K562 (cell line): ENCODE measurements at regions not wholly inside any gene's neighbourhood (a gene's known extent, or its start where the extent isn't known, plus 50 kb on each side); places are given as distances from the start of the nearest gene placed in this dataset.

Source experiments
- ARID3B ChIP-seq: fragments of 250-450 bp; sonication (Bioruptor Pico); IDR thresholded peaks from 2 replicates; pipeline ENCODE4 v1.4.0; 2020; ENCODE audit warnings: borderline replicate concordance
- CBFA2T3 ChIP-seq: fragments of 450-650 bp; IDR thresholded peaks from 2 replicates; pipeline ENCODE4 v1.6.1; 2017
- CREBBP ChIP-seq: IDR thresholded peaks from one replicate; pipeline ENCODE4 v1.6.1; 2012; ENCODE audit warnings: low read depth, mild to moderate bottlenecking, control low read depth, inconsistent platforms, low read length
- DPF2 ChIP-seq: fragments of 450-650 bp; IDR thresholded peaks from 2 replicates; pipeline ENCODE4 v1.6.1; 2016
- EP300 ChIP-seq: IDR thresholded peaks from 2 replicates; pipeline ENCODE4 v1.6.1; 2012; ENCODE audit warnings: low read length, improper control_type of control experiment
- ERF ChIP-seq: fragments of 450-650 bp; formaldehyde crosslinking; IDR thresholded peaks from 2 replicates; pipeline ENCODE4 v1.4.0; 2020; ENCODE audit warnings: mild to moderate bottlenecking, mixed read lengths
- PCBP2 ChIP-seq: fragments of 200-400 bp; formaldehyde crosslinking; IDR thresholded peaks from 2 replicates; pipeline ENCODE4 v1.6.1; 2018; ENCODE audit warnings: low read length, low read depth, mild to moderate bottlenecking, moderate library complexity; ENCODE audit not compliant: poor library complexity, severe bottlenecking
- POLR3G ChIP-seq: IDR thresholded peaks from 2 replicates; pipeline ENCODE4 v1.6.1; 2011; ENCODE audit not compliant: insufficient read length, insufficient replicate concordance; ENCODE audit errors: extremely low read depth
- SOX6 ChIP-seq: fragments of 450-650 bp; IDR thresholded peaks from 2 replicates; pipeline ENCODE4 v1.6.1; 2014; ENCODE audit warnings: mild to moderate bottlenecking
- SREBF1 ChIP-seq: fragments of 150-350 bp; IDR thresholded peaks from 2 replicates; pipeline ENCODE4 v1.6.1; 2014; ENCODE audit warnings: antibody characterized with exemption, low read depth, low read length, borderline replicate concordance
- YBX1 ChIP-seq: fragments of 450-650 bp; IDR thresholded peaks from 2 replicates; pipeline ENCODE4 v1.7.1; 2016; ENCODE audit warnings: mild to moderate bottlenecking
- TF ChIP-seq, protein P1 (sequence below): fragments of 200-800 bp; sonication (Bioruptor generic); IDR thresholded peaks from 2 replicates; pipeline ENCODE4 v1.6.1; 2017; ENCODE audit warnings: missing genetic modification characterization, missing compliant biosample characterization
- TF ChIP-seq, protein P2 (sequence below): fragments of 250-450 bp; sonication (Bioruptor Pico); IDR thresholded peaks from 2 replicates; pipeline ENCODE4 v1.8.0; 2021; ENCODE audit warnings: mild to moderate bottlenecking, moderate library complexity
- TF ChIP-seq, protein P3 (sequence below): fragments of 450-650 bp; IDR thresholded peaks from 2 replicates; pipeline ENCODE4 v1.6.1; 2016; ENCODE audit warnings: low read depth
- TF ChIP-seq, protein P4 (sequence below): fragments of 450-650 bp; IDR thresholded peaks from 2 replicates; pipeline ENCODE4 v1.6.1; 2017; ENCODE audit warnings: mild to moderate bottlenecking, moderate library complexity

- TF ChIP-seq, protein P1, sequence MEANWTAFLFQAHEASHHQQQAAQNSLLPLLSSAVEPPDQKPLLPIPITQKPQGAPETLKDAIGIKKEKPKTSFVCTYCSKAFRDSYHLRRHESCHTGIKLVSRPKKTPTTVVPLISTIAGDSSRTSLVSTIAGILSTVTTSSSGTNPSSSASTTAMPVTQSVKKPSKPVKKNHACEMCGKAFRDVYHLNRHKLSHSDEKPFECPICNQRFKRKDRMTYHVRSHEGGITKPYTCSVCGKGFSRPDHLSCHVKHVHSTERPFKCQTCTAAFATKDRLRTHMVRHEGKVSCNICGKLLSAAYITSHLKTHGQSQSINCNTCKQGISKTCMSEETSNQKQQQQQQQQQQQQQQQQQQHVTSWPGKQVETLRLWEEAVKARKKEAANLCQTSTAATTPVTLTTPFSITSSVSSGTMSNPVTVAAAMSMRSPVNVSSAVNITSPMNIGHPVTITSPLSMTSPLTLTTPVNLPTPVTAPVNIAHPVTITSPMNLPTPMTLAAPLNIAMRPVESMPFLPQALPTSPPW (CRISPR knock-in tag): peak; percentile 83
- TF ChIP-seq SOX6 (peak; percentile 67), EP300 (peak; percentile 74), CBFA2T3 (peak; percentile 85), YBX1 (no peak), ARID3B (CRISPR knock-in tag) (no peak), CREBBP (no peak), ERF (CRISPR knock-in tag) (no peak), SREBF1 (no peak), DPF2 (peak; percentile 35; the same call in 1 of the 2 replicates), POLR3G (no peak), PCBP2 (no peak)
- TF ChIP-seq, protein P2, sequence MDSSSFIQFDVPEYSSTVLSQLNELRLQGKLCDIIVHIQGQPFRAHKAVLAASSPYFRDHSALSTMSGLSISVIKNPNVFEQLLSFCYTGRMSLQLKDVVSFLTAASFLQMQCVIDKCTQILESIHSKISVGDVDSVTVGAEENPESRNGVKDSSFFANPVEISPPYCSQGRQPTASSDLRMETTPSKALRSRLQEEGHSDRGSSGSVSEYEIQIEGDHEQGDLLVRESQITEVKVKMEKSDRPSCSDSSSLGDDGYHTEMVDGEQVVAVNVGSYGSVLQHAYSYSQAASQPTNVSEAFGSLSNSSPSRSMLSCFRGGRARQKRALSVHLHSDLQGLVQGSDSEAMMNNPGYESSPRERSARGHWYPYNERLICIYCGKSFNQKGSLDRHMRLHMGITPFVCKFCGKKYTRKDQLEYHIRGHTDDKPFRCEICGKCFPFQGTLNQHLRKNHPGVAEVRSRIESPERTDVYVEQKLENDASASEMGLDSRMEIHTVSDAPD (CRISPR knock-in tag): no peak
- TF ChIP-seq, protein P3, sequence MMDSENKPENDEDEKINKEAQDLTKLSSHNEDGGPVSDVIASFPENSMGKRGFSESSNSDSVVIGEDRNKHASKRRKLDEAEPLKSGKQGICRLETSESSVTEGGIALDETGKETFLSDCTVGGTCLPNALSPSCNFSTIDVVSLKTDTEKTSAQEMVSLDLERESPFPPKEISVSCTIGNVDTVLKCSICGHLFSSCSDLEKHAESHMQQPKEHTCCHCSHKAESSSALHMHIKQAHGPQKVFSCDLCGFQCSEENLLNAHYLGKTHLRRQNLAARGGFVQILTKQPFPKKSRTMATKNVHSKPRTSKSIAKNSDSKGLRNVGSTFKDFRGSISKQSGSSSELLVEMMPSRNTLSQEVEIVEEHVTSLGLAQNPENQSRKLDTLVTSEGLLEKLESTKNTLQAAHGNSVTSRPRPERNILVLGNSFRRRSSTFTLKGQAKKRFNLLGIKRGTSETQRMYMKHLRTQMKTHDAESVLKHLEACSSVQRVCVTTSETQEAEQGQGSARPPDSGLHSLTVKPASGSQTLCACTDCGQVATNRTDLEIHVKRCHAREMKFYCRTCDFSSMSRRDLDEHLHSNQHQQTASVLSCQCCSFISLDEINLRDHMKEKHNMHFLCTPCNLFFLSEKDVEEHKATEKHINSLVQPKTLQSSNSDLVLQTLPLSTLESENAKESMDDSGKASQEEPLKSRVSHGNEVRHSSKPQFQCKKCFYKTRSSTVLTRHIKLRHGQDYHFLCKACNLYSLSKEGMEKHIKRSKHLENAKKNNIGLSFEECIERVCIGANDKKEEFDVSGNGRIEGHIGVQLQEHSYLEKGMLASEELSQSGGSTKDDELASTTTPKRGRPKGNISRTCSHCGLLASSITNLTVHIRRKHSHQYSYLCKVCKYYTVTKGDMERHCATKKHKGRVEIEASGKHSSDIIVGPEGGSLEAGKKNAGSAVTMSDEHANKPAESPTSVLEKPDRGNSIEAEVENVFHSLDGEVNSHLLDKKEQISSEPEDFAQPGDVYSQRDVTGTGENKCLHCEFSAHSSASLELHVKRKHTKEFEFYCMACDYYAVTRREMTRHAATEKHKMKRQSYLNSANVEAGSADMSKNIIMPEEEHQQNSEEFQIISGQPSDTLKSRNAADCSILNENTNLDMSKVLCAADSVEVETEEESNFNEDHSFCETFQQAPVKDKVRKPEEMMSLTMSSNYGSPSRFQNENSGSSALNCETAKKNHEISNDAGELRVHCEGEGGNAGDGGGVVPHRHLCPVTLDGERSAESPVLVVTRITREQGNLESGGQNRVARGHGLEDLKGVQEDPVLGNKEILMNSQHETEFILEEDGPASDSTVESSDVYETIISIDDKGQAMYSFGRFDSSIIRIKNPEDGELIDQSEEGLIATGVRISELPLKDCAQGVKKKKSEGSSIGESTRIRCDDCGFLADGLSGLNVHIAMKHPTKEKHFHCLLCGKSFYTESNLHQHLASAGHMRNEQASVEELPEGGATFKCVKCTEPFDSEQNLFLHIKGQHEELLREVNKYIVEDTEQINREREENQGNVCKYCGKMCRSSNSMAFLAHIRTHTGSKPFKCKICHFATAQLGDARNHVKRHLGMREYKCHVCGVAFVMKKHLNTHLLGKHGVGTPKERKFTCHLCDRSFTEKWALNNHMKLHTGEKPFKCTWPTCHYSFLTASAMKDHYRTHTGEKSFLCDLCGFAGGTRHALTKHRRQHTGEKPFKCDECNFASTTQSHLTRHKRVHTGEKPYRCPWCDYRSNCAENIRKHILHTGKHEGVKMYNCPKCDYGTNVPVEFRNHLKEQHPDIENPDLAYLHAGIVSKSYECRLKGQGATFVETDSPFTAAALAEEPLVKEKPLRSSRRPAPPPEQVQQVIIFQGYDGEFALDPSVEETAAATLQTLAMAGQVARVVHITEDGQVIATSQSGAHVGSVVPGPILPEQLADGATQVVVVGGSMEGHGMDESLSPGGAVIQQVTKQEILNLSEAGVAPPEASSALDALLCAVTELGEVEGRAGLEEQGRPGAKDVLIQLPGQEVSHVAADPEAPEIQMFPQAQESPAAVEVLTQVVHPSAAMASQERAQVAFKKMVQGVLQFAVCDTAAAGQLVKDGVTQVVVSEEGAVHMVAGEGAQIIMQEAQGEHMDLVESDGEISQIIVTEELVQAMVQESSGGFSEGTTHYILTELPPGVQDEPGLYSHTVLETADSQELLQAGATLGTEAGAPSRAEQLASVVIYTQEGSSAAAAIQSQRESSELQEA: no peak
- TF ChIP-seq, protein P4, sequence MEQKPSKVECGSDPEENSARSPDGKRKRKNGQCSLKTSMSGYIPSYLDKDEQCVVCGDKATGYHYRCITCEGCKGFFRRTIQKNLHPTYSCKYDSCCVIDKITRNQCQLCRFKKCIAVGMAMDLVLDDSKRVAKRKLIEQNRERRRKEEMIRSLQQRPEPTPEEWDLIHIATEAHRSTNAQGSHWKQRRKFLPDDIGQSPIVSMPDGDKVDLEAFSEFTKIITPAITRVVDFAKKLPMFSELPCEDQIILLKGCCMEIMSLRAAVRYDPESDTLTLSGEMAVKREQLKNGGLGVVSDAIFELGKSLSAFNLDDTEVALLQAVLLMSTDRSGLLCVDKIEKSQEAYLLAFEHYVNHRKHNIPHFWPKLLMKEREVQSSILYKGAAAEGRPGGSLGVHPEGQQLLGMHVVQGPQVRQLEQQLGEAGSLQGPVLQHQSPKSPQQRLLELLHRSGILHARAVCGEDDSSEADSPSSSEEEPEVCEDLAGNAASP: no peak
Measured at GRCh38 chr1:221812905-221813597, 71.2 kb upstream of the DUSP10 start (continued).
